ENCODE measurements at regions not wholly inside any gene's neighbourhood (a gene's known extent, or its start where the extent isn't known, plus 50 kb on each side); places are given as distances from the start of the nearest gene placed in this dataset.

DNA sequence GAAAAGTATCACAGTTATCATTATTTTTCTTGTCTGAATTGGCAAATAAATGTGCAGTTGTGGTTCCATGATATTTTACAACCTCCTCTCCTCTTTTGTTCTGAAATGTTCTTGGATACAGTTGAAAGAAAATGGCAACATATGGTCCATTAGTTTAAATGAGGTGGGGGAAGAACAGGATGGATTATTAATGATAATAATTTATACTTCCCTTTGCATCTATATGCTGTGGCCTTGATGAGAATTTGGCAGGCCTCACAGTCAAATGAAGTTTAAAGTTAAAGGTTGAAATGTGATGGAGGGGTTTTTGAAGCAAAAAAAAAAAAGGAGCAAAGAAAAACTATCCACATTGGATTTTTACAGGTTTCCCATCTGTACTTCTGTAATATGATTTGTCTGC lies 946.3 kb upstream of the INTU start:
- no peaks in the 10 kb centered on the region for H3K36me3 ChIP-seq (ENCODE audit: control insufficient read depth in 3 of 3, insufficient read depth in 3 of 3, low read length in 3 of 3)
- H3K9ac ChIP-seq (ENCODE audit: low read depth in 1 of 3, low read length in 3 of 3), result no peak overlapping the region
- H3K4me1 ChIP-seq (ENCODE audit: control insufficient read depth in 3 of 3, insufficient read depth in 3 of 3, low read length in 3 of 3), result no peaks in the 10 kb centered on the region
- H3K9me3 ChIP-seq (ENCODE audit: control insufficient read depth in 3 of 3, low read length in 3 of 3), result no peaks in the 10 kb centered on the region
- H3K4me3 ChIP-seq (ENCODE audit: low read length in 3 of 3), result no peak overlapping the region
- no peak overlapping the region for H3K27ac ChIP-seq (ENCODE audit: low read depth, low read length)
- H3K27me3 ChIP-seq (ENCODE audit: control insufficient read depth in 3 of 3, insufficient read depth in 3 of 3, low read length in 3 of 3), result no peaks in the 10 kb centered on the region

DNA sequence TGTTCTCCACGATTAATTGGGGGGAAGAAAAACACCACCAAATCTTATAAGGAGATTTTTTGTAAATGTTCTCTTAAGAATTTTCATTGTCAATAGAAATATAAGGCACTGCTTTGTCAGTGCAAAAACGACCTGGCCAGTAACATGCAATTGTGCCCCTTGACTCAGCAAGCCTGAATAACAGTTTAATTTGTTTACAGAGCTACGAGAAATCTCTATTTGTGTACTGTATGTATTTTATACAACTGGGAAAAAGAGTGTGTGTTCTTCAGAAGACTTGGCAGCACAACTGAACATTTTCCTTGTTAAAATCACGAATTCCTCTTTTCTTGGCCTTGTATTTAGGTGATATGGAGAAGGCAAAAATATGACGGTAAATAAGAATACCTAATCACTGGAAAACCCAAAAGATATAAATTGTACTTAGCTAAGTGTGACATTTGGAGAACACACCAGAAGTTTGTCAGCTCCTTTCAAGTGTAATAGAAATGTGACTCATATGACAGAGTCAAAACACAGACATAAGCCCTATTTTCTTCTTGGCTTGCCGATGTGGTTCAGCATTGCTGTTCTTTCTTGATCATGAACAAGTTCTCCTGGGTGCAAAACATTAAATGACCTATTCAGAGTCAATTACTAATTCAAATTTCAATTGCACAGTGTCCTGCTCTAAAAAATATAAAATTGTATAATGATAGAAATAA lies 945.0 kb upstream of the INTU start:
- H3K9me3 ChIP-seq (ENCODE audit: control insufficient read depth in 3 of 3, low read length in 3 of 3), result no peaks in the 10 kb centered on the region
- H3K27me3 ChIP-seq (ENCODE audit: control insufficient read depth in 3 of 3, insufficient read depth in 3 of 3, low read length in 3 of 3), result no peaks in the 10 kb centered on the region
- H3K9ac ChIP-seq (ENCODE audit: low read depth in 1 of 3, low read length in 3 of 3), result no peak overlapping the region
- H3K4me3 ChIP-seq (ENCODE audit: low read length in 3 of 3), result no peak overlapping the region
- H3K27ac ChIP-seq (ENCODE audit: low read depth, low read length), result no peak overlapping the region
- H3K36me3 ChIP-seq (ENCODE audit: control insufficient read depth in 3 of 3, insufficient read depth in 3 of 3, low read length in 3 of 3), result no peaks in the 10 kb centered on the region
- H3K4me1 ChIP-seq (ENCODE audit: control insufficient read depth in 3 of 3, insufficient read depth in 3 of 3, low read length in 3 of 3), result no peaks in the 10 kb centered on the region

DNA sequence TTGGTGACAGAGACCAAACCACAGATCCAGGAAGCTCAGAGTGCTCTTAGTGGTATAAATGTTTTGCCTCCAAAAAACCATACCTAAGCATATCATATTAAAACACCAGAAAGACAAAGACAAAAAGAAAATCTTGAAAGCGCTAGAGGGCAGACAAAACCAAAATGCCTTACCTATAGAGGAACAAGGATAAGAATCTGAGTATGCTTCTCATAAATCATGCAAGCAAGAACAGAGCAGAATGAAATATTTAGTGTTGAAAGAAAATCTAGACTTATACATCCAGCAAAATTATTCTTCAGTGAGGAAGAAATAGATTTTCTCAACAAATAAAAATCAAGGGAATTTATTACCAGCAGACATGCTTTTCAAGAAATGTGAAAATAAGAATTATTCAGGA lies 941.0 kb upstream of the INTU start:
- Histone ChIP-seq H3K9ac (ENCODE audit: low read depth in 1 of 3, low read length in 3 of 3) (no peak overlapping the region), H3K4me3 (ENCODE audit: low read length in 3 of 3) (no peak overlapping the region), H3K36me3 (ENCODE audit: control insufficient read depth in 3 of 3, insufficient read depth in 3 of 3, low read length in 3 of 3) (no peaks in the 10 kb centered on the region), H3K27me3 (ENCODE audit: control insufficient read depth in 3 of 3, insufficient read depth in 3 of 3, low read length in 3 of 3) (no peaks in the 10 kb centered on the region), H3K27ac (ENCODE audit: low read depth, low read length) (no peak overlapping the region), H3K9me3 (ENCODE audit: control insufficient read depth in 3 of 3, low read length in 3 of 3) (no peaks in the 10 kb centered on the region), H3K4me1 (ENCODE audit: control insufficient read depth in 3 of 3, insufficient read depth in 3 of 3, low read length in 3 of 3) (no peaks in the 10 kb centered on the region)

DNA sequence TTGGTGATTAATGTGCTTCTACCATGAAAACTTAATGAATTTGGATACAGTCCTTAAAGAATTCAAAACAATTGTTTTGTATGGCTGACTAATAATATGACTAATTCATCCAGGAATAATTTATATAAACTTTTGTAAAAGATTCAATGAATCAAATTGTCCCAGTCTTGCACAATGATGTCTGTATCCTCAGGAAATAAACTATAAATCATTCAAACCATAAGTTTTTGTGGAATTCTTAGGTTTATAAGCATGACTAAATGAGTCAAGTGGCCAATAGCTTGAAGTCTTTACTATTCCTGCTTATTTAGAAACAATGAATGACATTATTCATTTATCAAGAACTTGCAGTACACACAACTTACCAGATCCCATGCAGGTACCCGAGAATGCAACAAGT lies 935.0 kb upstream of the INTU start:
- Histone ChIP-seq H3K4me1 (ENCODE audit: control insufficient read depth in 3 of 3, insufficient read depth in 3 of 3, low read length in 3 of 3) (no peaks in the 10 kb centered on the region), H3K27ac (ENCODE audit: low read depth, low read length) (no peak overlapping the region), H3K36me3 (ENCODE audit: control insufficient read depth in 3 of 3, insufficient read depth in 3 of 3, low read length in 3 of 3) (no peaks in the 10 kb centered on the region), H3K9ac (ENCODE audit: low read depth in 1 of 3, low read length in 3 of 3) (no peak overlapping the region), H3K4me3 (ENCODE audit: low read length in 3 of 3) (no peak overlapping the region), H3K27me3 (ENCODE audit: control insufficient read depth in 3 of 3, insufficient read depth in 3 of 3, low read length in 3 of 3) (no peaks in the 10 kb centered on the region), H3K9me3 (ENCODE audit: control insufficient read depth in 3 of 3, low read length in 3 of 3) (no peaks in the 10 kb centered on the region)

DNA sequence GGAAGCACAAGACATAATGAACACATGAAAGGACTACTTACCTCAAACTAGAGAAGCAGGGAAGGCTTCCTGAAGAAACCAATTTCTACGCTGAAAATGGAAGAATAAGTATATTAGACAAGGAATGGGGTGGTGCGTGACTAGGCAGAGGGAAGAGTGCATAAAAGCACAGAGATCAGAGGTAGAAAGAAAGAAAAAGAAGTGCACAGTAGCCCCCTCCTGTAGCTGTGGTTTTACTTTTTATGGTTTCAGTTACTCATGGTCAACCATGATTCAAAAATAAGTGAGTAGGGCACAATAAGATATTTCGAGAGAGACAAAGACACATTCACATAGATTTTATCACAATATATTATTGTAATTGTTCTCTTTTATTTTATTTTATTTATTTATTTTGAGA lies 934.5 kb upstream of the INTU start:
- H3K27ac ChIP-seq (ENCODE audit: low read depth, low read length), result no peak overlapping the region
- H3K9me3 ChIP-seq (ENCODE audit: control insufficient read depth in 3 of 3, low read length in 3 of 3), result no peaks in the 10 kb centered on the region
- H3K4me1 ChIP-seq (ENCODE audit: control insufficient read depth in 3 of 3, insufficient read depth in 3 of 3, low read length in 3 of 3), result no peaks in the 10 kb centered on the region
- no peaks in the 10 kb centered on the region for H3K27me3 ChIP-seq (ENCODE audit: control insufficient read depth in 3 of 3, insufficient read depth in 3 of 3, low read length in 3 of 3)
- no peaks in the 10 kb centered on the region for H3K36me3 ChIP-seq (ENCODE audit: control insufficient read depth in 3 of 3, insufficient read depth in 3 of 3, low read length in 3 of 3)
- H3K4me3 ChIP-seq (ENCODE audit: low read length in 3 of 3), result no peak overlapping the region
- H3K9ac ChIP-seq (ENCODE audit: low read depth in 1 of 3, low read length in 3 of 3), result no peak overlapping the region

DNA sequence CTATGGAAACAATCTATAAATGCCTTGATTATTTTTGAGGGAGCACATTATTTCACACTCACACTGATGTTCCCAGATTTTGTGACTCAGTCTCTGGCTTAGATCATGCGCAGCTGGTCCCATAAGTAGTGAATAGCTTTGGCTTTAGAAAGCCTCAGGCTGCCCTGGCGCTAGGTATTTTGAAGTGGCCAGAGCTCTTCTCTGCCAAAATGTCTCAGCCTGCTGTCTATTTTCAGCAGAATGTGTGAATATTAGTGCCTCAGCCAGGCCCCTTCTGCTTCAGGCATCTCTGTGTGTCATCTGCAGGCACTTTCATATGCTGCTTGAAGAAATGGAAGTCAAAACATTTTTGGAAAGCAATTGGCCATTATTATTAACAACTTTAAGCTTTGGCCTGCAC lies 931.0 kb upstream of the INTU start:
- no peaks in the 10 kb centered on the region for H3K9me3 ChIP-seq (ENCODE audit: control insufficient read depth in 3 of 3, low read length in 3 of 3)
- no peak overlapping the region for H3K9ac ChIP-seq (ENCODE audit: low read depth in 1 of 3, low read length in 3 of 3)
- H3K4me1 ChIP-seq (ENCODE audit: control insufficient read depth in 3 of 3, insufficient read depth in 3 of 3, low read length in 3 of 3), result no peaks in the 10 kb centered on the region
- no peaks in the 10 kb centered on the region for H3K36me3 ChIP-seq (ENCODE audit: control insufficient read depth in 3 of 3, insufficient read depth in 3 of 3, low read length in 3 of 3)
- H3K27me3 ChIP-seq (ENCODE audit: control insufficient read depth in 3 of 3, insufficient read depth in 3 of 3, low read length in 3 of 3), result no peaks in the 10 kb centered on the region
- H3K27ac ChIP-seq (ENCODE audit: low read depth, low read length), result no peak overlapping the region
- no peak overlapping the region for H3K4me3 ChIP-seq (ENCODE audit: low read length in 3 of 3)

DNA sequence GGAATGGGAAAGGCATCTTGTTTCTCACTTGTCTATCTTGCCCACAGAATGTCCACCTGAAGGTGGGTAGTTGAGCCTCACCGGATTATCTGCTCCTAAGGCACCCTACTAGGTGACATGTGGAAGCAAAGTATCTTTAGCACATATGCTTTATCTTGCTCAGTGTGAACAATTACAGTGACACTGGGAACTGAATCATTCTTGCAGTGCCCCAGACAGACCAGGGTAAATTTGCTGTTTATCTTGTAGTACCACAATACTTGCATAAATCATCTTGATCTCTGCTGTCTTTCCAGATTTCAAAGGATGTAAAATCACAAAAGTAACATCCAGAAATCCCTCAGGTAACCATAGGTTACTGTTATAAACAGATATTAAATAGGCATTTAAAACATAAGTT lies 930.0 kb upstream of the INTU start:
- Histone ChIP-seq H3K36me3 (ENCODE audit: control insufficient read depth in 3 of 3, insufficient read depth in 3 of 3, low read length in 3 of 3) (no peaks in the 10 kb centered on the region), H3K9me3 (ENCODE audit: control insufficient read depth in 3 of 3, low read length in 3 of 3) (no peaks in the 10 kb centered on the region), H3K9ac (ENCODE audit: low read depth in 1 of 3, low read length in 3 of 3) (no peak overlapping the region), H3K4me3 (ENCODE audit: low read length in 3 of 3) (no peak overlapping the region), H3K27ac (ENCODE audit: low read depth, low read length) (no peak overlapping the region), H3K27me3 (ENCODE audit: control insufficient read depth in 3 of 3, insufficient read depth in 3 of 3, low read length in 3 of 3) (no peaks in the 10 kb centered on the region), H3K4me1 (ENCODE audit: control insufficient read depth in 3 of 3, insufficient read depth in 3 of 3, low read length in 3 of 3) (no peaks in the 10 kb centered on the region)

DNA sequence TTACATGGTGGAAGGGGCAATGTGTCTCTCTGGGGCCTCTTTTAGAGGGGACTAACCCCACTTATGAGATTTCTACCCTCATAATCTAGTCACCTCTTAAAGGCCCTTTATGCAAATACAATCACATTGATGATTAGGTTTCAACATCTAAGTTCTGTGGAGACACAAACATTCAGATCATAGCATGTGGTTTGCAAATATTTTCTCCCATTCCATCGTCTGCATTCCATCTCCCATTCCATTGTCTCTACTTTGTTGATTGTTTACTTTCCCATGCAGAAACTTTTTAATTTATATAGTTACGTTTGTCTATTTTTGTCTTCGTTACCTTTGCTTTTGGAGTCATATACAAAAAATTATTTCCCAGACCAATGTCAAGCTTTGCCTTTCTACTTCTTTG lies 927.5 kb upstream of the INTU start:
- Histone ChIP-seq H3K4me3 (ENCODE audit: low read length in 3 of 3) (no peak overlapping the region), H3K9me3 (ENCODE audit: control insufficient read depth in 3 of 3, low read length in 3 of 3) (no peaks in the 10 kb centered on the region)

DNA sequence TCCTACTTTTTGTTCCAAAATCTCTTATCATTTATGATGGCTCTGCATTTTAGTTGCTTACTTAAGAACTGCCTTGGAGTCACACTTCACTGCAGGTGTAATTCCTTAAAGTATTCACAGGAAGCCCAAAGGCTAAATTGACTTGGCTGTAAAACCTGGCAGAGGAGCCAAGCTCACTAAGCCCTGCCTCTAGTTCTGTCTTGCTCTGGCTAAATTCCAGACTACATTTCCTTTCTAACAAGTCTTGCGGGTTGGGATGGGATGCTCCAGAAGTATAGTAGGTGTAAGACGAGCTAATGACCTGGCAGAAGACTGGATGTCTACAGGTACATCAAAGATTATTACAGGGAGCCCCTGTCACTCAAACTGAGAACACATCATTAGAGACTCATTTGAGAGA lies 924.0 kb upstream of the INTU start:
- no peaks in the 10 kb centered on the region for H3K36me3 ChIP-seq (ENCODE audit: control insufficient read depth in 3 of 3, insufficient read depth in 3 of 3, low read length in 3 of 3)

More for the DNA sequence above, 927.5 kb upstream of the INTU start:
- Histone ChIP-seq H3K9ac (ENCODE audit: low read depth in 1 of 3, low read length in 3 of 3) (no peak overlapping the region), H3K36me3 (ENCODE audit: control insufficient read depth in 3 of 3, insufficient read depth in 3 of 3, low read length in 3 of 3) (no peaks in the 10 kb centered on the region), H3K27ac (ENCODE audit: low read depth, low read length) (no peak overlapping the region), H3K4me1 (ENCODE audit: control insufficient read depth in 3 of 3, insufficient read depth in 3 of 3, low read length in 3 of 3) (no peaks in the 10 kb centered on the region), H3K27me3 (ENCODE audit: control insufficient read depth in 3 of 3, insufficient read depth in 3 of 3, low read length in 3 of 3) (no peaks in the 10 kb centered on the region)

DNA sequence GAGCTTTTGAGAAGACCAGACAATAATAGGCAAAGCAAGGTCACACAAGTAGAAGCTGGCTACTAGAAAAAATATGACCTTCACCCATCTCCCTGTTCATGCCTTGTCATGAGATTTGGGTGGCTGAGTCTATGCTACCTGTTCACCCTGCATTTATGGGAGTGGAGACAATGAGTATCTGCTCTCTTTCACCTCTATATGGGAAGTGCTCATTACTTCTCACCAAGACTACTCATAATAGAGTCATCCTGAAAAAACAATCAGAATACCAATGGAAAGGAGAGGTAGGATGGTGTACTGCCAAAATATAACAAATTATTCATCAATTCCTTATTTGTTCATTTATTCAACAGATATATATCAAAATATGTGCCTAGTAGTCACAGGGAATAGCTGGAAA lies 921.8 kb upstream of the INTU start:
- no peak overlapping the region for H3K9ac ChIP-seq (ENCODE audit: low read depth in 1 of 3, low read length in 3 of 3)
- no peak overlapping the region for H3K27ac ChIP-seq (ENCODE audit: low read depth, low read length)
- H3K4me3 ChIP-seq (ENCODE audit: low read length in 3 of 3), result no peak overlapping the region
- no peaks in the 10 kb centered on the region for H3K27me3 ChIP-seq (ENCODE audit: control insufficient read depth in 3 of 3, insufficient read depth in 3 of 3, low read length in 3 of 3)
- no peaks in the 10 kb centered on the region for H3K9me3 ChIP-seq (ENCODE audit: control insufficient read depth in 3 of 3, low read length in 3 of 3)
- no peaks in the 10 kb centered on the region for H3K4me1 ChIP-seq (ENCODE audit: control insufficient read depth in 3 of 3, insufficient read depth in 3 of 3, low read length in 3 of 3)
- no peaks in the 10 kb centered on the region for H3K36me3 ChIP-seq (ENCODE audit: control insufficient read depth in 3 of 3, insufficient read depth in 3 of 3, low read length in 3 of 3)

More for the DNA sequence above, 924.0 kb upstream of the INTU start:
- Histone ChIP-seq H3K27ac (ENCODE audit: low read depth, low read length) (no peak overlapping the region), H3K27me3 (ENCODE audit: control insufficient read depth in 3 of 3, insufficient read depth in 3 of 3, low read length in 3 of 3) (no peaks in the 10 kb centered on the region), H3K9ac (ENCODE audit: low read depth in 1 of 3, low read length in 3 of 3) (no peak overlapping the region), H3K4me1 (ENCODE audit: control insufficient read depth in 3 of 3, insufficient read depth in 3 of 3, low read length in 3 of 3) (no peaks in the 10 kb centered on the region), H3K9me3 (ENCODE audit: control insufficient read depth in 3 of 3, low read length in 3 of 3) (no peaks in the 10 kb centered on the region), H3K4me3 (ENCODE audit: low read length in 3 of 3) (no peak overlapping the region)
